Ecto neural progenitor cell (in vitro differentiated cells): ENCODE measurements at regions not wholly inside any gene's neighbourhood (a gene's known extent, or its start where the extent isn't known, plus 50 kb on each side); places are given as distances from the start of the nearest gene placed in this dataset.
"Not testable (repeated sequence)": the region's sequence is repeated elsewhere in the genome, so short reads cannot be mapped to it uniquely, and the experiment has no call there.

ENCODE experiments used
- DNase-seq: peaks from one replicate; pipeline ENCODE4 v3.0.0-alpha.2; 2018; ENCODE audit warnings: low spot score

GRCh38 chr3:177394231-177395024 lies 197.1 kb upstream of the TBL1XR1 start:
- not testable (repeated sequence) for DNase-seq

- DNase-seq = no peak
These were observed 199.5 kb upstream of the TBL1XR1 start for GRCh38 chr3:177396733-177397132.

GRCh38 chr3:177401375-177401774 lies 204.1 kb upstream of the TBL1XR1 start:
- no peak for DNase-seq

- no peak for DNase-seq
These were observed 205.3 kb upstream of the TBL1XR1 start for GRCh38 chr3:177402533-177402932.

GRCh38 chr3:177405191-177405672 lies 207.9 kb upstream of the TBL1XR1 start:
- DNase-seq = no peak

- no peak for DNase-seq
These were observed 213.4 kb upstream of the TBL1XR1 start for GRCh38 chr3:177410730-177411129.

- no peak for DNase-seq
These were observed 213.9 kb upstream of the TBL1XR1 start for GRCh38 chr3:177411201-177411600.

- DNase-seq = not testable (repeated sequence)
These were observed 215.4 kb upstream of the TBL1XR1 start for GRCh38 chr3:177412677-177413170.

GRCh38 chr3:177414093-177414492 lies 216.8 kb upstream of the TBL1XR1 start:
- no peak for DNase-seq

- no peak for DNase-seq
These were observed 221.5 kb upstream of the TBL1XR1 start for GRCh38 chr3:177418787-177419186.

GRCh38 chr3:177419904-177420601 lies 222.8 kb upstream of the TBL1XR1 start:
- DNase-seq = no peak

- DNase-seq = no peak
These were observed 223.6 kb upstream of the TBL1XR1 start for GRCh38 chr3:177420651-177421480.

GRCh38 chr3:177421481-177421785 lies 224.2 kb upstream of the TBL1XR1 start:
- DNase-seq = no peak

GRCh38 chr3:177424521-177424920 lies 227.2 kb upstream of the TBL1XR1 start:
- no peak for DNase-seq

GRCh38 chr3:177425042-177425441 lies 227.8 kb upstream of the TBL1XR1 start:
- DNase-seq = no peak

- DNase-seq = no peak
These were observed 229.0 kb upstream of the TBL1XR1 start for GRCh38 chr3:177426106-177426877.

GRCh38 chr3:177426878-177427495 lies 229.7 kb upstream of the TBL1XR1 start:
- DNase-seq = no peak

GRCh38 chr3:177427540-177427939 lies 230.3 kb upstream of the TBL1XR1 start:
- no peak for DNase-seq

- no peak for DNase-seq
These were observed 231.8 kb upstream of the TBL1XR1 start for GRCh38 chr3:177429079-177429478.

- no peak for DNase-seq
These were observed 232.5 kb upstream of the TBL1XR1 start for GRCh38 chr3:177429771-177430170.

- DNase-seq = no peak
These were observed 233.4 kb upstream of the TBL1XR1 start for GRCh38 chr3:177430653-177431052.
